A673 (cell line): ENCODE measurements at regions not wholly inside any gene's neighbourhood (a gene's known extent, or its start where the extent isn't known, plus 50 kb on each side); places are given as distances from the start of the nearest gene placed in this dataset.

ENCODE experiments used
- BruUV-seq: library from RNA; stranded (reverse); fragments of 400-500 nt; replicated peaks from 2 replicates; lab custom pipeline; 2021; lab: Mats Ljungman, UMichigan
- CTCF ChIA-PET: fragments of 300-600 bp; sonication (Branson Sonifier 250); formaldehyde crosslinking; loops from one replicate; lab custom pipeline; 2022; ENCODE audit warnings: antibody characterized with exemption; lab: Charles Lee
- POLR2A ChIA-PET: fragments of 300-600 bp; sonication (Branson Sonifier 250); formaldehyde crosslinking; loops from one replicate; lab custom pipeline; 2022; ENCODE audit warnings: antibody characterized with exemption; ENCODE audit not compliant: low non-redundant PET; lab: Charles Lee
- DNase-seq: peaks from one replicate; pipeline ENCODE4 v3.0.0-alpha.2; 2015; ENCODE audit warnings: low spot score
- H3K27ac ChIP-seq: fragments of 200-600 bp; sonication (generic); 2 replicates; pipeline ENCODE4 v1.5.1; 2016; ENCODE audit warnings: mixed run types, low read depth, mild to moderate bottlenecking, mixed read lengths, antibody characterized with exemption, low read length; ENCODE audit not compliant: poor library complexity, severe bottlenecking
- H3K27me3 ChIP-seq: fragments of 200-600 bp; sonication (generic); replicated peaks from 2 replicates; pipeline ENCODE4 v1.6.1; 2017; ENCODE audit warnings: mixed run types, low read depth, mild to moderate bottlenecking, mixed read lengths, antibody characterized with exemption, low read length; ENCODE audit not compliant: insufficient read depth, poor library complexity
- H3K36me3 ChIP-seq: fragments of 200-600 bp; sonication (generic); 2 replicates; pipeline ENCODE4 v1.6.1; 2016; ENCODE audit warnings: mixed run types, mild to moderate bottlenecking, mixed read lengths, antibody characterized with exemption, low read length; ENCODE audit not compliant: insufficient read depth, poor library complexity, severe bottlenecking
- H3K4me1 ChIP-seq: fragments of 200-600 bp; sonication (generic); 2 replicates; pipeline ENCODE4 v1.6.1; 2017; ENCODE audit warnings: mixed run types, mild to moderate bottlenecking, mixed read lengths, antibody characterized with exemption, low read length; ENCODE audit not compliant: insufficient read depth, poor library complexity, severe bottlenecking
- H3K4me3 ChIP-seq: fragments of 200-600 bp; sonication (generic); 2 replicates; pipeline ENCODE4 v1.5.1; 2016; ENCODE audit warnings: low read depth, mixed run types, mild to moderate bottlenecking, mixed read lengths, low read length; ENCODE audit not compliant: poor library complexity, severe bottlenecking
- H3K9me3 ChIP-seq: fragments of 200-600 bp; sonication (generic); 2 replicates; pipeline ENCODE4 v1.6.1; 2016; ENCODE audit warnings: mixed run types, low read depth, mild to moderate bottlenecking, mixed read lengths, antibody characterized with exemption, low read length; ENCODE audit not compliant: poor library complexity, severe bottlenecking
- CTCF ChIP-seq: fragments of 300-800, 200-600 bp; sonication (generic); conservative IDR thresholded peaks from 2 replicates; pipeline ENCODE4 v1.5.1; 2017; ENCODE audit warnings: low read depth, mild to moderate bottlenecking, antibody characterized with exemption, low read length, moderate library complexity, mixed read lengths
- EZH2 ChIP-seq: fragments of 200-600 bp; sonication (generic); IDR thresholded peaks from 2 replicates; pipeline ENCODE4 v1.6.1; 2017; ENCODE audit warnings: borderline replicate concordance, low read depth, mild to moderate bottlenecking, mixed read lengths, antibody characterized with exemption, low read length; ENCODE audit not compliant: poor library complexity, severe bottlenecking
- intact Hi-C: fragments of 100-400 bp; cut with micrococcal nuclease; formaldehyde crosslinking; loops from one replicate; pipeline ENCODE4 v1.10.0; 2022; ENCODE audit not compliant: unreplicated experiment

DNA sequence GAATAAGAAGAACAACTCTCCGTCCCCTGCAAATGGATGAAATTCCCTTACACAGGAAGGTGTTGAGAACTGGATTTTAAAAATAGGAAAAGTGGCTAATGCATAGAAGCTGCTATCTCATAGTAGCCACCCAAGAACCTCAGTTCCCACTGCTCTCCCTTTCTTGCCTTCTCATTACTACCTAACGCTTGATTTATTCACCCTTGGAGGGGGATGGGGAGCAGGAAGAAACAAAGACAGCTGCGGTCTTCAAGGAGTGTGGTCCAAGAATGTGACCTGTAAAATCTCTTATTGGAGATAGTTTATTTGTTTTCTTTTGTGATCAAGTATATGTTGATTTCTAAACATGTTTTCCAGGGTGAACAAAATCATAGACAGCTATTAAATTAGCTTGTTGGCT lies 274.1 kb upstream of the CTNNB1 start:
- intact Hi-C loops, result loop anchor here (10.0 kb wide), 1 partner anchor 340 kb away; no protein-coding TSS in a partner anchor
- Histone ChIP-seq H3K4me1 (no peaks in the 10 kb centered on the region), H3K27ac (no peak overlapping the region), H3K4me3 (no peak overlapping the region), H3K9me3 (no peaks in the 10 kb centered on the region), H3K36me3 (no peaks in the 10 kb centered on the region), H3K27me3 (no peaks in the 10 kb centered on the region)
- DNase-seq, result no peak
- ChIA-PET CTCF (no interaction called here), POLR2A (no interaction called here)
- BruUV-seq, result no TSS peak
- TF ChIP-seq CTCF (no peak), EZH2 (no peak)

DNA sequence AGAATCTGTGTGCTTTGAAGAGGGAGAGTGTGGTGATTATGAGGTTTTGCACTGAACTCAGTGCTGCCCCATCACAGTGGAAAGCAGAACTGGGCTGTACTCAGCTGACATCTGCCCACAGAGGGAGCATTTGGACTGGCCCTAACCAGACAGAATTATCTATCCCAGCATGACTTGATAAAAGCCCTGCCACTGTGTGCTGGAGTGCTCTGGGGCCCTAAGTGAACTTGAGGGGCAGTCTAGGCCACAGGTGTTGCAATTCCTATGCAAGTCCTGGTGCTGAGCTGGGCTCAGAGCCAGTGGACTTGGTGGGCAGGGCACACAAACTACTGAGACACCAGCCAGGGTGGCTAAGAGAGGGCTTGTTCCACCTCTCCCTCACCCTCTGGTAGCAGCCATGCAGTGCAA lies 269.2 kb upstream of the CTNNB1 start:
- DNase-seq, result no peak
- no TSS peak for BruUV-seq
- CTCF ChIA-PET, result no interaction called here
- H3K36me3 ChIP-seq, result no peaks in the 10 kb centered on the region
- H3K9me3 ChIP-seq, result no peaks in the 10 kb centered on the region
- intact Hi-C loops, result no loop called here
- no peak for TF ChIP-seq EZH2
- no peak for TF ChIP-seq CTCF
- no peaks in the 10 kb centered on the region for H3K4me1 ChIP-seq
- POLR2A ChIA-PET, result no interaction called here
- H3K27ac ChIP-seq, result no peak overlapping the region
- no peaks in the 10 kb centered on the region for H3K27me3 ChIP-seq
- no peak overlapping the region for H3K4me3 ChIP-seq

DNA sequence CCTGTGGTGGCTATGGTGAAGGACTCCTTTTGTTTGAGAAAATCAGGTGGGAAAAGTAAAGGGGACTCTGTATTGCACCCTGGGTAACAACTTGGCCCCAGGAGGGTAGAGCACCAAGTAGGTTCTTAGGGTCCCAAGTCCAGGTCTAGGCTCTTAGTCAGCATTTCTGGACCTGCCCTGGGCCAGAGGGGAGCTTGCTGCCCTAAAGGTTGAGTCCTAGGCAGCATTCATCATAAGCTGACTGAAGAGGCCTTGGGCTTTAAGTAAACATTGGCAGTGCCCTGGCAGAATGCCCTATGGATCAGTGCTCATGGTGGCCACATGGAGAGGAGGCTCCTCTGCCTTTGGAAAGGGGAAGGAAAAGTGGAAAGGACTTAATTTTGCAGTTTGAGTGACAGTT lies 268.5 kb upstream of the CTNNB1 start:
- H3K4me3 ChIP-seq, result no peak overlapping the region
- CTCF ChIA-PET, result no interaction called here
- TF ChIP-seq EZH2 (no peak), CTCF (no peak)
- no peaks in the 10 kb centered on the region for H3K27me3 ChIP-seq
- no peaks in the 10 kb centered on the region for H3K36me3 ChIP-seq
- POLR2A ChIA-PET, result no interaction called here
- no peaks in the 10 kb centered on the region for H3K9me3 ChIP-seq
- no peak for DNase-seq
- H3K27ac ChIP-seq, result no peak overlapping the region
- no TSS peak for BruUV-seq
- no peaks in the 10 kb centered on the region for H3K4me1 ChIP-seq
- intact Hi-C loops, result no loop called here
